Sigmoid colon (tissue), 4 donors: ENCODE measurements at regions not wholly inside any gene's neighbourhood (a gene's known extent, or its start where the extent isn't known, plus 50 kb on each side); places are given as distances from the start of the nearest gene placed in this dataset.

Source experiments
- CTCF ChIP-seq, 4 experiments: fragments of 450-650 bp in 3 of 4; fragments of 200-600 bp in 1 of 4; IDR thresholded peaks; one replicate each; pipeline ENCODE4 v1.5.1; 2016 to 2019; ENCODE audit warnings: antibody characterized with exemption in 4 of 4, mild to moderate bottlenecking in 3 of 4, moderate library complexity in 2 of 4
- EP300 ChIP-seq, 4 donors: sonication (generic); formaldehyde crosslinking; IDR thresholded peaks; one replicate each; pipeline ENCODE4 v1.6.1; 2017; ENCODE audit warnings: antibody characterized with exemption in 4 of 4
- POLR2A ChIP-seq, 2 donors: fragments of 450-650 bp; IDR thresholded peaks; one replicate each; pipeline ENCODE4 v1.6.1; 2016; ENCODE audit warnings: antibody characterized with exemption in 2 of 2, mild to moderate bottlenecking in 2 of 2, moderate library complexity in 2 of 2

- no peak for TF ChIP-seq POLR2A (IDR thresholded peaks at IDR 0.05)
- TF ChIP-seq EP300 (IDR thresholded peaks at IDR 0.05) = no peak
- TF ChIP-seq CTCF (IDR thresholded peaks at IDR 0.05) = no peak
These were observed 137.7 kb downstream of the AHR start for GRCh38 chr7:17436126-17436525.
